ENCODE measurements at regions not wholly inside any gene's neighbourhood (a gene's known extent, or its start where the extent isn't known, plus 50 kb on each side); places are given as distances from the start of the nearest gene placed in this dataset.
A peak's percentile ranks its signal among the peaks of the same experiment; 100 is the strongest.

DNA sequence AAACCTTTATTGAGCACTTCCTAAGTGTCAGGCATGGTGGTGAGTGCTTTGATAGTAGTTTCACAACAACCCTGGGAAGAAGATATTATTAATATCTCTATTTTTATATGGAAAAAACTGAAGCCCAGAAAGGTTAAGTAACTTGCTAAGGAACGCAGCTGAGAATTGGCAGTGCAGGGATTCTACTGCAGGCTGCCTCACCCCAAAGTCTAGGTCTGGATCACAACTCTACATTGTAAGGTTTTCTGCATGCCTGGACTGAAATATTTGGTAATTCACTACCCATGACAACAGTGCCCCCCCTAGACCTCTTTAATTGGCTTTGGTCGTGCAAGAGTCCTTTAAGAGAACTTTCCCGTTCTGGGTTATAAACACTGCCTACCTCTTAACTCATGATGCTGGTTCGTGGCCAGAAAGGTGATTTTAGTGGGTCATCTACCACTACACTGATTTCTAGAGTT lies 67.1 kb upstream of the KCNQ5 start:
- no peak overlapping the region for H2BK5ac ChIP-seq (ENCODE audit: low read length)
- H3K79me2 ChIP-seq (ENCODE audit: control insufficient read depth, insufficient read depth, low read length): no peaks in the 10 kb centered on the region
- H4K5ac ChIP-seq (ENCODE audit: low read length): no peak overlapping the region
- H2BK15ac ChIP-seq (replicated peaks; ENCODE audit: low read depth): no peak overlapping the region
- no peak overlapping the region for H3K18ac ChIP-seq (ENCODE audit: low read length)
- WGBS (ENCODE audit: extremely low coverage, insufficient coverage, low lambda C conversion rate): no CpG with 5 or more reads among the region's 4 CpGs
- H3K27ac ChIP-seq (ENCODE audit: low read depth, low read length): no peak overlapping the region
- no peak overlapping the region for H2AK5ac ChIP-seq (ENCODE audit: low read length)
- H3K4me1 ChIP-seq (ENCODE audit: control insufficient read depth, low read depth, low read length): no peaks in the 10 kb centered on the region
- H4K8ac ChIP-seq (ENCODE audit: low read depth, low read length): no peak overlapping the region
- H2BK120ac ChIP-seq (ENCODE audit: low read depth, low read length): no peak overlapping the region
- no peak for DNase-seq
- H3K9ac ChIP-seq (ENCODE audit: low read length): no peak overlapping the region
- no peak overlapping the region for H3K23ac ChIP-seq (ENCODE audit: low read length)
- H3K4me3 ChIP-seq (ENCODE audit: low read length): no peak overlapping the region
- H3K36me3 ChIP-seq (ENCODE audit: control insufficient read depth, insufficient read depth, low read length): no peaks in the 10 kb centered on the region
- H3K79me1 ChIP-seq (ENCODE audit: low read length): no peaks in the 10 kb centered on the region
- no peak overlapping the region for H3K4me2 ChIP-seq (ENCODE audit: low read length)
- no peak overlapping the region for H3K4ac ChIP-seq (ENCODE audit: low read depth, low read length)
- no peak overlapping the region for H3K56ac ChIP-seq (ENCODE audit: low read length)
- no peaks in the 10 kb centered on the region for H3K27me3 ChIP-seq (ENCODE audit: insufficient read depth, low read length, poor library complexity)

DNA sequence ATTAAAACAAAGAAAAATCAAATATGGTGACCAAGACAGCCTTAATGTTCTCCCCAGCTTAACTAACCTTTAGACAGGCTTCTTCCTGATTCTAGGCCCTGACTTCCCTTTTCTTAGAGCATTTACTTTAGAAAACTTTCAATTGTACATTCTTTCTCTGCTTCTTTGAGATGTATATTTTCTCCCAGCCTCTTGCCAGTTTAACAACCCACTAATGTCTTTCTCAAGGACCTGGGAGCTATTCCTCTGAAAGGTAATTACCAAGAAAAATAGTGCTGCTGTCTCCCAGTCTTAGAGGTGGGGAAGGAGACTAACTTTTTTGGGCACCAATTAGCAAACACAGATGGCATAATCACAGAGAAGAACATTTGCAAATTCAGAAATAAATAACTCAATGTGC lies 62.8 kb upstream of the KCNQ5 start:
- DNase-seq: no peak
- Histone ChIP-seq H3K4ac (ENCODE audit: low read depth, low read length) (no peak overlapping the region), H2BK120ac (ENCODE audit: low read depth, low read length) (no peak overlapping the region), H3K36me3 (ENCODE audit: control insufficient read depth, insufficient read depth, low read length) (no peaks in the 10 kb centered on the region), H2BK5ac (ENCODE audit: low read length) (no peak overlapping the region), H3K27ac (ENCODE audit: low read depth, low read length) (no peak overlapping the region), H3K4me3 (ENCODE audit: low read length) (no peak overlapping the region), H3K4me1 (ENCODE audit: control insufficient read depth, low read depth, low read length) (peaks cover 2% of the 10 kb centered on the region), H3K79me1 (ENCODE audit: low read length) (no peaks in the 10 kb centered on the region), H2BK15ac (replicated peaks; ENCODE audit: low read depth) (no peak overlapping the region), H3K56ac (ENCODE audit: low read length) (no peak overlapping the region), H4K5ac (ENCODE audit: low read length) (no peak overlapping the region), H3K18ac (ENCODE audit: low read length) (no peak overlapping the region), H4K8ac (ENCODE audit: low read depth, low read length) (no peak overlapping the region), H3K9ac (ENCODE audit: low read length) (no peak overlapping the region), H3K4me2 (ENCODE audit: low read length) (no peak overlapping the region), H2AK5ac (ENCODE audit: low read length) (no peak overlapping the region), H3K27me3 (ENCODE audit: insufficient read depth, low read length, poor library complexity) (no peaks in the 10 kb centered on the region), H3K79me2 (ENCODE audit: control insufficient read depth, insufficient read depth, low read length) (no peaks in the 10 kb centered on the region), H3K23ac (ENCODE audit: low read length) (no peak overlapping the region)

DNA sequence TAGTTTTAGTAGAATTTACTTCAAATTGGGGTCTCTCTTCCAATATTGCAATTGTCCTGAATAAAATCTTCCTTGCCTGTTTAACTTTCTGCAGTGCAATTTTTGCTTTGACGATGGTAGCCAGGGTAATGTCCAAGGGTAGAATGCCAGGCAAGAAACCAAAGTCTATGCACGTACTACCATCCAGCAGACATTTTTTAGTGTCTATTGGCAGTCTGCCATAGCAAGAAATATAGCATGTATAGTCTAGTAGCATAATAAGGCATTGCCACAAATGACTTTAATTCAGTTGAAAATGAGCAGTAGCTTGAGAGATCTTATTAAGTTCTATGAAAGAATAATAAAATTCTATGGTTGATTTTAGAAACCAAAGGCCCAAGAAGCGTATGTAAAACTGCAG lies 62.3 kb upstream of the KCNQ5 start:
- H3K27ac ChIP-seq (ENCODE audit: low read depth, low read length): no peak overlapping the region
- no peak overlapping the region for H4K5ac ChIP-seq (ENCODE audit: low read length)
- H2AK5ac ChIP-seq (ENCODE audit: low read length): no peak overlapping the region
- DNase-seq: no peak
- H3K4ac ChIP-seq (ENCODE audit: low read depth, low read length): no peak overlapping the region
- no peak overlapping the region for H3K23ac ChIP-seq (ENCODE audit: low read length)
- WGBS (ENCODE audit: extremely low coverage, insufficient coverage, low lambda C conversion rate): no CpG with 5 or more reads among the region's 3 CpGs
- H3K4me3 ChIP-seq (ENCODE audit: low read length): no peak overlapping the region
- no peak overlapping the region for H2BK5ac ChIP-seq (ENCODE audit: low read length)
- H3K56ac ChIP-seq (ENCODE audit: low read length): no peak overlapping the region
- no peak overlapping the region for H2BK120ac ChIP-seq (ENCODE audit: low read depth, low read length)
- no peaks in the 10 kb centered on the region for H3K27me3 ChIP-seq (ENCODE audit: insufficient read depth, low read length, poor library complexity)
- no peaks in the 10 kb centered on the region for H3K36me3 ChIP-seq (ENCODE audit: control insufficient read depth, insufficient read depth, low read length)
- no peaks in the 10 kb centered on the region for H3K79me1 ChIP-seq (ENCODE audit: low read length)
- no peak overlapping the region for H4K8ac ChIP-seq (ENCODE audit: low read depth, low read length)
- no peaks in the 10 kb centered on the region for H3K79me2 ChIP-seq (ENCODE audit: control insufficient read depth, insufficient read depth, low read length)
- no peak overlapping the region for H2BK15ac ChIP-seq (replicated peaks; ENCODE audit: low read depth)
- H3K18ac ChIP-seq (ENCODE audit: low read length): no peak overlapping the region
- no peak overlapping the region for H3K9ac ChIP-seq (ENCODE audit: low read length)
- H3K4me1 ChIP-seq (ENCODE audit: control insufficient read depth, low read depth, low read length): peaks cover 2% of the 10 kb centered on the region
- no peak overlapping the region for H3K4me2 ChIP-seq (ENCODE audit: low read length)

DNA sequence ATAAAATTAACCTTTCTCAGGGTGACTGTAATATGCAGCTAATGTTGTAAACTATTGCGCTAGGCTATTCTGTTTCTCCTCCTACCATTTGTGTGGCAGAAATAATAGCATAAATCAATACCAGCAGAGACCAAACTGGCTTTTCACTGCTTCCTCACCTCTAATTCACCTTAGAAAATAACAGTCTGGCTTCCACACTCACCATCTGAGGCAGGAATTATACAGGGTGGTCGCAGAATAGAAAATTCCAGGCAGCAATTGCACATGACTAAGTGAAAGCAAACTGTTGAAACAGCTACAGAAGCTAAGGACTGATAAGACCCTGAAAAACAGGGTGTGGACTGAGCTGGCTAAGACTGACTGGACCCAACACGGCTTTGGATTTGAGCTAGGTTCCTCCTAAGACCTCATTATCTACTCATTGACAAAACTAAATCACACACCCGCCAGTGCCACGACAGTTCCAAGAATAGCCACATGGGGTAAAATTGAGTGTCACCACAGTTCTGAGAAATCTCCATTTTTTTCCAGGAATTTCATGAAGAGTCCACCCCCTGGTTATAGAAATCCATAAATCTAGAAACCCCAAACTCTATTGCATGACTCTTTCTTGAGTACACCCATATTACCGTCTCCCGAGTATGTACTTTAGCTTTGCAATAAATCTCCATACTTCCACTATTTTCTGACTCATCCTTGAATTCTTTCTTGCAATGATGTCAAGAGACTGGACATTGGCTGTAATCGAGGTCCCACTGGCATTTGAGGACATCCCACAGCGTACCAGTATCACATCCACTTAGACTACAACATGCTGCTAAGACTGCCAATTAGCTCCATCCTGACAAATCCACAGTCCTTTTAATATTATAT lies 60.9 kb upstream of the KCNQ5 start:
- no peak overlapping the region for H4K5ac ChIP-seq (ENCODE audit: low read length)
- peak; percentile 33 for DNase-seq
- peaks cover 2% of the 10 kb centered on the region for H3K4me1 ChIP-seq (ENCODE audit: control insufficient read depth, low read depth, low read length)

DNA sequence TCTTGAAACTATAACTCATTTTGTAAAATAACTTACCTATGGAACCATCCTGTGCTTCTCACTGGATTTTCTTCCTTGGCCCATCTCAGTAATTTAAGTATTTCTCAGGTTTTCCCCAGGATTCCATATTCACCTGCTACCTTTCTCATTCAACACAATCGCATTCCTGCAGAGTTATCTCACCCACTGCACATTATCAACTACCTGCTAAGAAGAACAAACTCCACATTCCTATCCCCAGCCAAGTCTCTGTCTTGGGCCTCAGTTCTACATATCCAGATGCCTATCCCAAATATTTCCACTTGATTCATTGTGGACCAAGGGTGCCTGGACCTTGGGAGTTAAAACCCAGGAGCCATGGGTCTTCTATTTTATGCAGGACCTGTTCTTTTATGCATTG lies 60.2 kb upstream of the KCNQ5 start:
- no peak overlapping the region for H4K5ac ChIP-seq (ENCODE audit: low read length)
- no peak overlapping the region for H2BK120ac ChIP-seq (ENCODE audit: low read depth, low read length)
- WGBS (ENCODE audit: extremely low coverage, insufficient coverage, low lambda C conversion rate): no CpG with 5 or more reads among the region's 1 CpG
- no peak overlapping the region for H3K23ac ChIP-seq (ENCODE audit: low read length)
- no peak overlapping the region for H3K4me2 ChIP-seq (ENCODE audit: low read length)
- H3K18ac ChIP-seq (ENCODE audit: low read length): no peak overlapping the region
- H3K4me3 ChIP-seq (ENCODE audit: low read length): no peak overlapping the region
- no peak overlapping the region for H3K4ac ChIP-seq (ENCODE audit: low read depth, low read length)
- no peaks in the 10 kb centered on the region for H3K27me3 ChIP-seq (ENCODE audit: insufficient read depth, low read length, poor library complexity)
- H3K9ac ChIP-seq (ENCODE audit: low read length): no peak overlapping the region
- no peaks in the 10 kb centered on the region for H3K79me2 ChIP-seq (ENCODE audit: control insufficient read depth, insufficient read depth, low read length)
- H3K27ac ChIP-seq (ENCODE audit: low read depth, low read length): no peak overlapping the region
- H4K8ac ChIP-seq (ENCODE audit: low read depth, low read length): no peak overlapping the region
- no peak overlapping the region for H2AK5ac ChIP-seq (ENCODE audit: low read length)
- no peaks in the 10 kb centered on the region for H3K36me3 ChIP-seq (ENCODE audit: control insufficient read depth, insufficient read depth, low read length)
- peak; percentile 90 for DNase-seq
- H3K56ac ChIP-seq (ENCODE audit: low read length): no peak overlapping the region
- peaks cover 2% of the 10 kb centered on the region for H3K4me1 ChIP-seq (ENCODE audit: control insufficient read depth, low read depth, low read length)
- H3K79me1 ChIP-seq (ENCODE audit: low read length): no peaks in the 10 kb centered on the region
- no peak overlapping the region for H2BK15ac ChIP-seq (replicated peaks; ENCODE audit: low read depth)
- H2BK5ac ChIP-seq (ENCODE audit: low read length): no peak overlapping the region

More for the DNA sequence above, 60.9 kb upstream of the KCNQ5 start:
- H3K4ac ChIP-seq (ENCODE audit: low read depth, low read length): no peak overlapping the region
- H2AK5ac ChIP-seq (ENCODE audit: low read length): no peak overlapping the region
- H3K9ac ChIP-seq (ENCODE audit: low read length): no peak overlapping the region
- WGBS (ENCODE audit: extremely low coverage, insufficient coverage, low lambda C conversion rate): no CpG with 5 or more reads among the region's 9 CpGs
- no peaks in the 10 kb centered on the region for H3K79me1 ChIP-seq (ENCODE audit: low read length)
- H3K4me3 ChIP-seq (ENCODE audit: low read length): no peak overlapping the region
- no peak overlapping the region for H2BK5ac ChIP-seq (ENCODE audit: low read length)
- no peak overlapping the region for H3K56ac ChIP-seq (ENCODE audit: low read length)
- H3K27me3 ChIP-seq (ENCODE audit: insufficient read depth, low read length, poor library complexity): no peaks in the 10 kb centered on the region
- peak overlapping the region; percentile 1 for H3K18ac ChIP-seq (ENCODE audit: low read length)
- no peak overlapping the region for H3K4me2 ChIP-seq (ENCODE audit: low read length)
- no peaks in the 10 kb centered on the region for H3K79me2 ChIP-seq (ENCODE audit: control insufficient read depth, insufficient read depth, low read length)
- H4K8ac ChIP-seq (ENCODE audit: low read depth, low read length): no peak overlapping the region
- no peak overlapping the region for H3K23ac ChIP-seq (ENCODE audit: low read length)
- no peak overlapping the region for H2BK15ac ChIP-seq (replicated peaks; ENCODE audit: low read depth)
- H3K27ac ChIP-seq (ENCODE audit: low read depth, low read length): no peak overlapping the region
- H2BK120ac ChIP-seq (ENCODE audit: low read depth, low read length): peak overlapping the region; percentile 14
- no peaks in the 10 kb centered on the region for H3K36me3 ChIP-seq (ENCODE audit: control insufficient read depth, insufficient read depth, low read length)

DNA sequence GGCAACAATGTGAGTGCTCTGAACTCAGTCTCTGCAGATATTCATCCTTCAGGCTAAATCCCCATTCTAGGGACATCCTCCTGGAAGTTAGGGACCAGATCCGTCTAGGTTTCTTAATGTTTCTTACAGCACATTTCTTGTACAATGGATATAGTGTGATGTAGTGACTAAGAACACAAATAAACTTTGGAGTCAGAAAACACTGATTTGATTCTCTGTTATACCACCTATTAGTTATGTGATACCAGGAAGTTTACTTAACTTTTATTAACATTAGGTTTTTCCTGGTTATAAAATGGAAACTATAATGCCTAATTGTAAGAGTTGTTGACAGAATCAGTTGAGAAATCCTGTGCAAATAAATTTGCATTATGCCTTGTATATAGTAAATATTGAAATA lies 57.6 kb upstream of the KCNQ5 start:
- Histone ChIP-seq H3K27me3 (ENCODE audit: insufficient read depth, low read length, poor library complexity) (no peaks in the 10 kb centered on the region), H4K5ac (ENCODE audit: low read length) (no peak overlapping the region), H3K27ac (ENCODE audit: low read depth, low read length) (no peak overlapping the region), H3K18ac (ENCODE audit: low read length) (no peak overlapping the region), H3K4me3 (ENCODE audit: low read length) (no peak overlapping the region), H3K36me3 (ENCODE audit: control insufficient read depth, insufficient read depth, low read length) (no peaks in the 10 kb centered on the region), H3K4me2 (ENCODE audit: low read length) (no peak overlapping the region), H3K79me2 (ENCODE audit: control insufficient read depth, insufficient read depth, low read length) (no peaks in the 10 kb centered on the region), H3K23ac (ENCODE audit: low read length) (no peak overlapping the region), H2AK5ac (ENCODE audit: low read length) (no peak overlapping the region), H3K9ac (ENCODE audit: low read length) (no peak overlapping the region), H4K8ac (ENCODE audit: low read depth, low read length) (no peak overlapping the region), H2BK5ac (ENCODE audit: low read length) (no peak overlapping the region), H3K79me1 (ENCODE audit: low read length) (no peaks in the 10 kb centered on the region), H3K4me1 (ENCODE audit: control insufficient read depth, low read depth, low read length) (peaks cover 2% of the 10 kb centered on the region), H2BK120ac (ENCODE audit: low read depth, low read length) (no peak overlapping the region), H3K56ac (ENCODE audit: low read length) (no peak overlapping the region), H3K4ac (ENCODE audit: low read depth, low read length) (no peak overlapping the region), H2BK15ac (replicated peaks; ENCODE audit: low read depth) (no peak overlapping the region)
- no CpG with 5 or more reads among the region's 1 CpG for WGBS (ENCODE audit: extremely low coverage, insufficient coverage, low lambda C conversion rate)
- DNase-seq: no peak
